Activated T-cell treated with anti-CD3 and anti-CD28 coated beads, Interleukin-2, amount 50 U/mL, for 72 hours (primary cell): ENCODE measurements at regions not wholly inside any gene's neighbourhood (a gene's known extent, or its start where the extent isn't known, plus 50 kb on each side); places are given as distances from the start of the nearest gene placed in this dataset.

ENCODE experiments used
- ATAC-seq, 2 donors: fragments of 150-1000 bp; cut with Tn5 transposase; replicated peaks in 1 of 2; 2 replicates each; pipeline ENCODE4 v1.10.0; 2021; ENCODE audit warnings: moderate library complexity in 2 of 2, mild to moderate bottlenecking in 1 of 2
- DNase-seq, 2 donors: peaks; one replicate each; pipeline ENCODE4 v3.0.0; 2021 to 2022; ENCODE audit warnings: mixed read lengths in 1 of 2
- H3K27ac Mint-ChIP-seq: one replicate; pipeline ENCODE4 v1.8.0; 2022; ENCODE audit warnings: mild to moderate bottlenecking, moderate library complexity, mixed read lengths
- H3K27me3 Mint-ChIP-seq: one replicate; pipeline ENCODE4 v1.8.0; 2022; ENCODE audit warnings: low read depth, mixed read lengths
- H3K36me3 Mint-ChIP-seq, 2 donors: one replicate each; pipeline ENCODE4 v1.8.0; 2022; ENCODE audit warnings: mixed read lengths in 2 of 2, mild to moderate bottlenecking in 1 of 2; ENCODE audit not compliant: insufficient read depth in 2 of 2
- H3K4me1 Mint-ChIP-seq: one replicate; pipeline ENCODE4 v1.8.0; 2022; ENCODE audit warnings: low read depth, mixed read lengths
- H3K4me3 Mint-ChIP-seq, 2 donors: one replicate each; pipeline ENCODE4 v1.8.0; 2022; ENCODE audit warnings: mild to moderate bottlenecking in 2 of 2, mixed read lengths in 2 of 2, moderate library complexity in 2 of 2
- H3K9me3 Mint-ChIP-seq, 2 donors: one replicate each; pipeline ENCODE4 v1.8.0; 2022; ENCODE audit warnings: mixed read lengths in 2 of 2

- DNase-seq (no peak), ATAC-seq (no peak)
- no peaks in the 10 kb centered on the region for H3K36me3 Mint-ChIP-seq
- H3K27me3 Mint-ChIP-seq: peaks cover 6% of the 10 kb centered on the region
- H3K4me1 Mint-ChIP-seq: no peaks in the 10 kb centered on the region
- no peak overlapping the region for H3K4me3 Mint-ChIP-seq
- no peaks in the 10 kb centered on the region for H3K9me3 Mint-ChIP-seq
- no peak overlapping the region for H3K27ac Mint-ChIP-seq
Measured at GRCh38 chr4:85151371-85151770, 184.9 kb upstream of the WDFY3 start.

GRCh38 chr4:85151786-85152185 is 185.3 kb upstream of the WDFY3 start:
- Mint-ChIP-seq H3K27me3 (peaks cover 6% of the 10 kb centered on the region), H3K4me3 (no peak overlapping the region), H3K36me3 (no peaks in the 10 kb centered on the region), H3K4me1 (no peaks in the 10 kb centered on the region), H3K27ac (no peak overlapping the region), H3K9me3 (no peaks in the 10 kb centered on the region)
- ATAC-seq (no peak), DNase-seq (no peak)

GRCh38 chr4:85152480-85152879 is 186.0 kb upstream of the WDFY3 start:
- H3K4me3 Mint-ChIP-seq: no peak overlapping the region
- ATAC-seq (no peak), DNase-seq (no peak)
- no peak overlapping the region for H3K27ac Mint-ChIP-seq
- H3K36me3 Mint-ChIP-seq: no peaks in the 10 kb centered on the region
- no peaks in the 10 kb centered on the region for H3K4me1 Mint-ChIP-seq
- H3K9me3 Mint-ChIP-seq: no peaks in the 10 kb centered on the region
- peaks cover 6% of the 10 kb centered on the region for H3K27me3 Mint-ChIP-seq

- no peak for ATAC-seq
- Mint-ChIP-seq H3K4me3 (no peak overlapping the region), H3K4me1 (no peaks in the 10 kb centered on the region), H3K36me3 (no peaks in the 10 kb centered on the region), H3K27me3 (peaks cover 6% of the 10 kb centered on the region), H3K9me3 (no peaks in the 10 kb centered on the region), H3K27ac (no peak overlapping the region)
- DNase-seq: no peak
Measured at GRCh38 chr4:85153221-85153620, 186.7 kb upstream of the WDFY3 start.

- DNase-seq (no peak), ATAC-seq (no peak)
- peaks cover 0 to 2% of the 10 kb centered on the region in 2 donors for H3K9me3 Mint-ChIP-seq
- H3K27me3 Mint-ChIP-seq: no peaks in the 10 kb centered on the region
- H3K4me3 Mint-ChIP-seq: no peak overlapping the region
- no peaks in the 10 kb centered on the region for H3K36me3 Mint-ChIP-seq
- no peaks in the 10 kb centered on the region for H3K4me1 Mint-ChIP-seq
- H3K27ac Mint-ChIP-seq: no peak overlapping the region
Measured at GRCh38 chr4:85154591-85154990, 188.1 kb upstream of the WDFY3 start.

- H3K9me3 Mint-ChIP-seq: peaks cover 4% of the 10 kb centered on the region in 2 donors
- DNase-seq (no peak), ATAC-seq (no peak)
- no peak overlapping the region for H3K4me3 Mint-ChIP-seq
- no peaks in the 10 kb centered on the region for H3K27me3 Mint-ChIP-seq
- H3K27ac Mint-ChIP-seq: no peak overlapping the region
- H3K4me1 Mint-ChIP-seq: no peaks in the 10 kb centered on the region
- H3K36me3 Mint-ChIP-seq: peaks cover 0 to 1% of the 10 kb centered on the region in 2 donors
Measured at GRCh38 chr4:85165808-85166207, 199.3 kb upstream of the WDFY3 start.

- ATAC-seq: no peak
- Mint-ChIP-seq H3K9me3 (peaks cover 3 to 4% of the 10 kb centered on the region in 2 donors), H3K27ac (no peak overlapping the region), H3K4me3 (no peak overlapping the region), H3K36me3 (peaks cover 0 to 1% of the 10 kb centered on the region in 2 donors), H3K27me3 (no peaks in the 10 kb centered on the region), H3K4me1 (no peaks in the 10 kb centered on the region)
- DNase-seq: no peak
Measured at GRCh38 chr4:85166318-85166717, 199.8 kb upstream of the WDFY3 start.

GRCh38 chr4:85168234-85168834 is 201.8 kb upstream of the WDFY3 start:
- Mint-ChIP-seq H3K4me3 (no peak overlapping the region), H3K4me1 (no peaks in the 10 kb centered on the region), H3K27ac (no peak overlapping the region), H3K9me3 (peaks cover 3 to 4% of the 10 kb centered on the region in 2 donors), H3K36me3 (peaks cover 0 to 1% of the 10 kb centered on the region in 2 donors), H3K27me3 (no peaks in the 10 kb centered on the region)
- no peak for DNase-seq
- no peak for ATAC-seq

- no peak overlapping the region for H3K27ac Mint-ChIP-seq
- no peaks in the 10 kb centered on the region for H3K27me3 Mint-ChIP-seq
- H3K36me3 Mint-ChIP-seq: peaks cover 0 to 1% of the 10 kb centered on the region in 2 donors
- no peak for ATAC-seq
- no peaks in the 10 kb centered on the region for H3K4me1 Mint-ChIP-seq
- H3K4me3 Mint-ChIP-seq: no peak overlapping the region
- H3K9me3 Mint-ChIP-seq: peaks cover 4 to 5% of the 10 kb centered on the region in 2 donors
- DNase-seq: no peak
Measured at GRCh38 chr4:85170241-85170640, 203.8 kb upstream of the WDFY3 start.

- Mint-ChIP-seq H3K4me3 (no peak overlapping the region), H3K9me3 (peaks cover 1 to 3% of the 10 kb centered on the region in 2 donors), H3K4me1 (no peaks in the 10 kb centered on the region), H3K27me3 (no peaks in the 10 kb centered on the region), H3K36me3 (no peaks in the 10 kb centered on the region), H3K27ac (no peak overlapping the region)
- DNase-seq: no peak
- ATAC-seq: no peak
Measured at GRCh38 chr4:85175190-85175589, 208.7 kb upstream of the WDFY3 start.

GRCh38 chr4:85177092-85177491 is 210.6 kb upstream of the WDFY3 start:
- Mint-ChIP-seq H3K27ac (no peak overlapping the region), H3K9me3 (peaks cover 1 to 3% of the 10 kb centered on the region in 2 donors), H3K27me3 (no peaks in the 10 kb centered on the region), H3K4me3 (no peak overlapping the region), H3K36me3 (no peaks in the 10 kb centered on the region), H3K4me1 (no peaks in the 10 kb centered on the region)
- ATAC-seq (no peak), DNase-seq (no peak)

GRCh38 chr4:85177679-85178078 is 211.2 kb upstream of the WDFY3 start:
- Mint-ChIP-seq H3K4me1 (no peaks in the 10 kb centered on the region), H3K4me3 (no peak overlapping the region), H3K27ac (no peak overlapping the region), H3K36me3 (no peaks in the 10 kb centered on the region), H3K27me3 (no peaks in the 10 kb centered on the region), H3K9me3 (peaks cover 1 to 3% of the 10 kb centered on the region in 2 donors)
- ATAC-seq (no peak), DNase-seq (no peak)

- no peak for DNase-seq
- Mint-ChIP-seq H3K4me3 (no peak overlapping the region), H3K27me3 (no peaks in the 10 kb centered on the region), H3K9me3 (peaks cover 0 to 1% of the 10 kb centered on the region in 2 donors), H3K27ac (no peak overlapping the region), H3K36me3 (no peaks in the 10 kb centered on the region), H3K4me1 (no peaks in the 10 kb centered on the region)
- ATAC-seq: no peak
Measured at GRCh38 chr4:85180533-85180932, 214.0 kb upstream of the WDFY3 start.

- H3K9me3 Mint-ChIP-seq: peaks cover 7 to 8% of the 10 kb centered on the region in 2 donors
- ATAC-seq: no peak
- H3K27ac Mint-ChIP-seq: no peak overlapping the region
- no peak for DNase-seq
- peaks cover 0 to 3% of the 10 kb centered on the region in 2 donors for H3K36me3 Mint-ChIP-seq
- no peak overlapping the region for H3K4me3 Mint-ChIP-seq
- no peaks in the 10 kb centered on the region for H3K27me3 Mint-ChIP-seq
- no peaks in the 10 kb centered on the region for H3K4me1 Mint-ChIP-seq
Measured at GRCh38 chr4:85187106-85187505, 220.6 kb upstream of the WDFY3 start.
